ENCODE measurements at regions not wholly inside any gene's neighbourhood (a gene's known extent, or its start where the extent isn't known, plus 50 kb on each side); places are given as distances from the start of the nearest gene placed in this dataset.

GRCh38 chr2:196399096-196399495 lies 227.7 kb upstream of the STK17B start:
- TF ChIP-seq CTCF (IDR thresholded peaks at IDR 0.05) (no peak), POLR2A (IDR thresholded peaks at IDR 0.05) (no peak)

Measured in thyroid gland (tissue), 4 donors.